ENCODE measurements at regions not wholly inside any gene's neighbourhood (a gene's known extent, or its start where the extent isn't known, plus 50 kb on each side); places are given as distances from the start of the nearest gene placed in this dataset.
A peak's percentile ranks its signal among the peaks of the same experiment; 100 is the strongest.
"Not testable (repeated sequence)": the region's sequence is repeated elsewhere in the genome, so short reads cannot be mapped to it uniquely, and the experiment has no call there.

DNA sequence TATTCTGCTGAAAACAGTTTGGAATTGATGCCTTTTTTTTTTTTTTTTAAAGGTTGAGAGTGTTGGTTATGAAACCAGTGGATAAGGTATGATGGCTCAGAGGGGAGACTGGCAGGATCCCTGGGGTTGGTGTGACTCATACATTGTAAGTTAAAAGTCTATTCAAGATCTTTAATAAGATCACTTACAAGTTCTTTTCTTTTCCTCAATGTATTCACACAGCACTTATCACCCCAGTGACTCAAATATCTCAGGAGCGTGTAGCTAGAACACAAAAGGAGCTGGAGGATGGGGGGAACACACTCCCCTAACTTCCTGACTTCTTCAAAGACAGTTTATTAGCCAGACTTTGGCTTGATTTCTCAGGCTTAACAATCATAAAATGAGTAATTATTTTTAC is 285.3 kb downstream of the SV2B start:
- Mint-ChIP-seq H3K27ac (no peak overlapping the region), H3K27me3 (peaks cover 35 to 43% of the 10 kb centered on the region in 2 donors), H3K36me3 (ENCODE audit: insufficient read depth) (no peaks in the 10 kb centered on the region), H3K9me3 (no peaks in the 10 kb centered on the region), H3K4me1 (ENCODE audit: low read depth in 2 of 2) (no peaks in the 10 kb centered on the region), H3K4me3 (no peak overlapping the region)
- ATAC-seq (replicated peaks) (no peak), DNase-seq (no peak)

DNA sequence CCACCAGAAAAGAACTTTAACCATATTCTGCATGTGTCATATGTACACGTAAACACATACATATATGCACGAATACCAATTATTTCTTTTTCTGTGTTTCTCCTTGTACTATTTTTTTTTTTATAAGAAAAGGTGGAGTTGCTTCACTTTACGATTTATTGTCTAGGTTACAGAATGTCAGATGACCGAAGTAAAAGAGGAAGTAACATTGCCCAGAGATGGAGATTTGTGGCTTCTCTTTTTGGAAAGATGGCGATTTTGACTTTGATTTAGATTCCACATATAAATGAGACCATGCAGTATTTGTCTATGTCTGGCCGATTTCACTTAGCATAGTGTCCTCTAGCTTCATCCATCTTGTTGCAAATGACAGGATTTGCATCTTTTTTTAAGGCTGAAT is 293.1 kb downstream of the SV2B start:
- H3K27ac Mint-ChIP-seq, result no peak overlapping the region
- peaks cover 33 to 35% of the 10 kb centered on the region in 2 donors for H3K27me3 Mint-ChIP-seq
- no peak overlapping the region for H3K4me3 Mint-ChIP-seq
- no peak for DNase-seq
- no peaks in the 10 kb centered on the region for H3K4me1 Mint-ChIP-seq (ENCODE audit: low read depth in 2 of 2)
- ATAC-seq (replicated peaks), result no peak
- no peaks in the 10 kb centered on the region for H3K9me3 Mint-ChIP-seq
- no peaks in the 10 kb centered on the region for H3K36me3 Mint-ChIP-seq (ENCODE audit: insufficient read depth)

DNA sequence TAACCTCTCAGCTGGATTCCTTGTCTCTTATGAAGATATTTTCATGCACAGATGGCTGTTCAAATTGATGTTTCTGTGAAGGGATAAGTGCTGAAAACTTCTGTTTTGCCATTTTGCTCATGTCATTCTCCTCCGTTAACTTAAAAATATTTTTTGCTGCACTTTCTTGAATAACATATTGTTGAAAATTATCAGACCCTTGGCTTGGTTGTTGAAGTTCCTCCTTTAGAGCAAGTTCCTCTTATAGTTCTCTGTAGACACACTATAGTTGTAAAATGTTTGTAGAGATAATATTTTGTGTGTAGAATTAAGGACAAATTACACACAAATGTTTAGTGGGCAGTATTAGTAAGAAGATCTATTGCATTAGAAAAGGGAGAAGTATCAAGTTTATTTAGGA is 300.4 kb downstream of the SV2B start:
- ATAC-seq (replicated peaks) (no peak), DNase-seq (no peak)
- Mint-ChIP-seq H3K9me3 (no peaks in the 10 kb centered on the region), H3K36me3 (ENCODE audit: insufficient read depth) (no peaks in the 10 kb centered on the region), H3K4me3 (no peak overlapping the region), H3K4me1 (ENCODE audit: low read depth in 2 of 2) (no peaks in the 10 kb centered on the region), H3K27ac (no peak overlapping the region), H3K27me3 (peaks cover 10 to 26% of the 10 kb centered on the region in 2 donors)

DNA sequence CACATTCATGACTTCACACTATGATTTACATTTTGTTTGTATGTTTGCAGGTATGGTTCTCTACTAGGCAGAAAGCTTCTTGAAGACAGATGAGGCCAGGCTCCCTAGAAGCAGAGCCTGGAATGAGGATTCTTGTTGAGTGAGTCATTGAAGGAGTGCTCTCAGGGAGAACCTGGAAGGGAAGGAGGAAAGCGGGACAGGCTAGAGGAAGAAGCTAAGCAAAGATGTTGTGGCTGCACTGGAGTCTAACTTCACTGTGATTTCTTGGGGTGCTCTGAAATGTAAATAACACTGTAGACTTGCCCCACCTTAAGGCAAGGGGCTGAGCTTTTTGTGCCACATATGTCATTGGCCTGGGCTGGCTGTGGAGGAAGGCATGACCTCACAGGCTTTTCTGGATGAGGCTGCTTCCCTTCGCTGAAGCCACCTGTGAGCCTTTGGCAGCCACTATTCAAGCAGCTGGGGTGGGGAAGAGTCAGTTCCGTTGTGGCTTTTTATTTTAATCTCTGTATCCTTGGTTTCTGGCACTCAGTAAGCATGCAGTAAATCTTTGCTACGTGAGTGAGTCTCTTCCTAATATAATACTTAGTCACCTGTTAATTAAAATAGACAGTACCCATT is 307.3 kb downstream of the SV2B start:
- peaks cover 8 to 9% of the 10 kb centered on the region in 2 donors for H3K27me3 Mint-ChIP-seq
- H3K36me3 Mint-ChIP-seq (ENCODE audit: insufficient read depth), result no peaks in the 10 kb centered on the region
- no peak overlapping the region for H3K27ac Mint-ChIP-seq
- ATAC-seq (replicated peaks) (peak; percentile 74), DNase-seq (peak in 1 of 3 experiments; percentile 3)
- no peak overlapping the region for H3K4me3 Mint-ChIP-seq
- peaks cover 9 to 10% of the 10 kb centered on the region in 2 donors for H3K4me1 Mint-ChIP-seq (ENCODE audit: low read depth in 2 of 2)
- no peaks in the 10 kb centered on the region for H3K9me3 Mint-ChIP-seq

DNA sequence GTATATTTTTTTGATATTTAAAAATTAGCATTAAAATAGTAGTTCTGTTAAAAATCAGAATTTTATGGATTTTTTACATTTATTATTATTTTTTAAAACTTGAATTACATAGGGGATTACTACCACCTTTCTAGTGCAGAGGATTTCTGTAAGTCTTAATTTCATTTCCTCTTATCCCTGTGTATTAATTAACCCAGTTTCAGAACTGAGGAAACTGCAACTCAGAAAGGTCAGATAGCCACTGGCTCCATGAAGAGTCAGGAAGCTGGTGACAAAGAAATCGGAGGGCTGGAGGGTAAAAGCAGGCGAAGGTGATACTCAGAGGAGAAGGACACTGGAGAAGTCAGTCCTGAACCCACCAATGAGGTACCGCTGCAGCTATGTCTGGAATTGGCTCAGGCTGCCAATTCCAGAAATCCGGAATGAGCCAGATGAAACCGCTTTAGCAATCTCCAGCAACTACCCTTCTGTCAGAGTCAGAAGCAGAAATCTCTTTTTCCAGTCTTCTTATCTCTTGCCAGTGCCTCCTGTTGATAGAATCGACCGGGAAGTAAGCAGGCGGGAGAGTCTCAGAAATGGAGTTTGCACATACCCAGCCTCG is 308.5 kb downstream of the SV2B start:
- H3K4me3 Mint-ChIP-seq, result no peak overlapping the region
- H3K27ac Mint-ChIP-seq, result no peak overlapping the region
- no peaks in the 10 kb centered on the region for H3K9me3 Mint-ChIP-seq
- no peak for ATAC-seq (replicated peaks)
- peaks cover 5 to 8% of the 10 kb centered on the region in 2 donors for H3K27me3 Mint-ChIP-seq
- DNase-seq, result no peak
- H3K36me3 Mint-ChIP-seq (ENCODE audit: insufficient read depth), result no peaks in the 10 kb centered on the region
- H3K4me1 Mint-ChIP-seq (ENCODE audit: low read depth in 2 of 2), result peaks cover 10 to 11% of the 10 kb centered on the region in 2 donors

DNA sequence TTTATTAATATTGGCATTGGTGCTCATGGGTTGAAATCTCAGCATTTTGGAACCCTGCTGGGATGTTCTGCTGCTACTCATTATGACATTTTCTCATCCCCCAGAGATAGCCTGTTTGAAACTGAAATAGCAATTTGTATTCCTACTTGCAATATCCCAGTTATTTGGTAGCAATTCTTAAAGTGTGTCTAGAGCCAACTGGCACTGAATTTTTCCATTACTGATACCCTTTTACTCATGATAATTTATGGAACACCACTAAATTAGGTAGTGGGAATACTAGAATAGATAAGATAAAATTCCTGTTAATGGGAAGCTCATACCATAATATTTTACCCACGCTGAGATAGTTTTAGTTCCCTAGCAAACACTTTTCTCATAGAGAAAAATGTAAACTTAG is 309.3 kb downstream of the SV2B start:
- DNase-seq, result no peak
- no peak for ATAC-seq (replicated peaks)
- Mint-ChIP-seq H3K27ac (no peak overlapping the region), H3K4me1 (ENCODE audit: low read depth in 2 of 2) (peaks cover 10 to 11% of the 10 kb centered on the region in 2 donors), H3K36me3 (ENCODE audit: insufficient read depth) (no peaks in the 10 kb centered on the region), H3K4me3 (no peak overlapping the region), H3K27me3 (peaks cover 5 to 8% of the 10 kb centered on the region in 2 donors), H3K9me3 (no peaks in the 10 kb centered on the region)

DNA sequence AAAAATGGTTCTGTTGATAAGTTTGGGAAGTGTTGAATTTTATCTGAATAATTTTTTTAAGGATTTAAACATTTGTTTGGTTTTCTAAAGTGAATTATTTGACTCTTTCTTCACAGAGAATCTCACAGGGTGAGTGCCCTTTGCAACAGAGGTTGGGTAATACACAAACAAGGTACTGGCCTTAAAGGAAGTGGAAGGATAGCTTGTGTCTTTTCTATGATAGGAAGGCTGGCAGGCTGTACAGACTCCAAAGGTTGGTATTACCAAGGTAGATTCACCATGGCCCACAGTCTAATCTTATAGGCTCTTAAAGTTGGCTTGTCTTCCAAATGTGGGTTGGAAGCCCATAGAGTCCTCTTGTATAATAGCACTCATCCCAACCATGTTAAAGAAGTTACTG is 311.5 kb downstream of the SV2B start:
- H3K9me3 Mint-ChIP-seq, result no peaks in the 10 kb centered on the region
- ATAC-seq (replicated peaks), result no peak
- H3K27ac Mint-ChIP-seq, result no peak overlapping the region
- peaks cover 5 to 8% of the 10 kb centered on the region in 2 donors for H3K27me3 Mint-ChIP-seq
- no peaks in the 10 kb centered on the region for H3K36me3 Mint-ChIP-seq (ENCODE audit: insufficient read depth)
- DNase-seq, result no peak
- H3K4me1 Mint-ChIP-seq (ENCODE audit: low read depth in 2 of 2), result peaks cover 10 to 11% of the 10 kb centered on the region in 2 donors
- no peak overlapping the region for H3K4me3 Mint-ChIP-seq

DNA sequence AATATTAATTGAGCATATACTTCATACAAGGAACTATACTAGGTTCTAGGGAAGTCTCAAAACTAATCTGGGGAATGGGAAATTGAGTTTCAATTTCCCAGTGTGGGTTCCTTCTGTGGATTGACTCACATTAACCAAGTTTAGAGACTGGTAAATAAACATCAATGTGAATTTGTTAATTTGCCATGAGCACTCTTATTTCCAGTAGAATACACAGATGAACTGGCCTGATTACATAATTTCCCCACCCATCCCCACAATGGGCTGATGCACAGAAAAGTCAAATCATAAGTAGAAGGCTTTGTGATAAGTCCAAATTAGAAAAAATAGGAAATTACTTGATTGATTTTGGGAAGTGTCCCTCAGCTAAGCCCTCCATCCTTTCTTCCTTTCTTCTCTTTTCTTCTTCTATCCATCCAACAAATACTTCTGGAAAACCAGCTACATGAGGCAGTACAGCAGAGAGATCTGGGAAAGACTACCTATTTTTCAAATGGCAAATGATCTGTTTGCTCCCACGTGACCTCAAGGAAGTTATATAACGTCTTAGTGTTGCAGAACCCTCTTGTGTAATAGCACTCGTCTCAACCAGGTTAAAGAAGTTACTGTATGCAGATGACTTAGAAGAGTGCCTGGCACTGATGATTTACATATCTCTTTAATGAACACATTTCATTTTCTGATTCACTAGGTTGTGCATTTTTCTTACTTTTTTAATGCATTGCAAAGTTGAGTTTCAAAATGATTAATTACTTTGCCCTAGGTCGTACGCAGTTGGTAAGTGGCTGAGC is 312.3 kb downstream of the SV2B start:
- Mint-ChIP-seq H3K27me3 (peaks cover under 1 to 8% of the 10 kb centered on the region in 2 donors), H3K4me3 (no peak overlapping the region), H3K9me3 (no peaks in the 10 kb centered on the region), H3K36me3 (ENCODE audit: insufficient read depth) (no peaks in the 10 kb centered on the region), H3K4me1 (ENCODE audit: low read depth in 2 of 2) (peaks cover 7 to 8% of the 10 kb centered on the region in 2 donors), H3K27ac (no peak overlapping the region)
- DNase-seq (no peak), ATAC-seq (replicated peaks) (no peak)

DNA sequence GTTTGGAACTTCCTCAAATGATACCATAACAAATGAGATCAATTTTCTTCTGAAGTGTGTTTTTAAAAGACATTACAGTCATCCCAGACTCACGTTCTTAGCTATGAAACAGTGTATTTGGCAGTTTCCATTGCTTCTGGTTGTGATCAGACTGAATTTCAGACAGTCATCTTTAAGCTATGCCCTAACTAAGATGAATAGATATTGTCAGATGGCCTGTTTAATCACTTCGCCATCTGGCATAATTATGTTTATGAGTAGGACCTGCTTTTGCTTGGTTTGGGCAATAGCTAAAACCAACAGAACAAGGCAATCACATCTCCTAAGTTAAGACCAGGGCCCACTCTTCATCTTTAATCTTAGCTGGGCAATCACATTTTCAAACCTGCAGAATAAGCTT is 313.1 kb downstream of the SV2B start:
- H3K27me3 Mint-ChIP-seq, result peaks cover 0 to 8% of the 10 kb centered on the region in 2 donors
- H3K4me3 Mint-ChIP-seq, result no peak overlapping the region
- no peak overlapping the region for H3K27ac Mint-ChIP-seq
- no peak for DNase-seq
- no peak for ATAC-seq (replicated peaks)
- H3K36me3 Mint-ChIP-seq (ENCODE audit: insufficient read depth), result no peaks in the 10 kb centered on the region
- H3K9me3 Mint-ChIP-seq, result no peaks in the 10 kb centered on the region
- peaks cover 0 to 4% of the 10 kb centered on the region in 2 donors for H3K4me1 Mint-ChIP-seq (ENCODE audit: low read depth in 2 of 2)

DNA sequence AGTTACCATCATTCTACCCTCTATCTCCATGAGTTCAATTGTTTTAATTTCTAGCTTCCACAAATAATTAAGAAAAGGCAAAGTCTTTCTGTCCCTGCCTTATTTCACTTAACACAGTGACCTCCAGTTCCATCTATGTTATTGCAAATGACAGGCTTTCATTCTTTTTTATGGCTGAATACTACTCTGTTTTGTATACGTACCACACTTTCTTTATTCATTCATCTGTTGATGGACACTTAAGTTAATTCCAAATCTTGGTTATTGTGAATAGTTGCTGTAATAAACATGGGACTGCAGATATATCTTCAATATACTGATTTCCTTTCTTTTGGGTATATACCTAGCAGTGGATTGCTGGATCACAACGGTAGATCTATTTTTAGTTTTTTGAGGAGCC is 314.1 kb downstream of the SV2B start:
- H3K27me3 Mint-ChIP-seq, result peaks cover 0 to 10% of the 10 kb centered on the region in 2 donors
- H3K4me1 Mint-ChIP-seq (ENCODE audit: low read depth in 2 of 2), result peaks cover 0 to 4% of the 10 kb centered on the region in 2 donors
- no peak overlapping the region for H3K4me3 Mint-ChIP-seq
- no peaks in the 10 kb centered on the region for H3K9me3 Mint-ChIP-seq
- no peak for DNase-seq
- no peaks in the 10 kb centered on the region for H3K36me3 Mint-ChIP-seq (ENCODE audit: insufficient read depth)
- H3K27ac Mint-ChIP-seq, result no peak overlapping the region
- no peak for ATAC-seq (replicated peaks)

DNA sequence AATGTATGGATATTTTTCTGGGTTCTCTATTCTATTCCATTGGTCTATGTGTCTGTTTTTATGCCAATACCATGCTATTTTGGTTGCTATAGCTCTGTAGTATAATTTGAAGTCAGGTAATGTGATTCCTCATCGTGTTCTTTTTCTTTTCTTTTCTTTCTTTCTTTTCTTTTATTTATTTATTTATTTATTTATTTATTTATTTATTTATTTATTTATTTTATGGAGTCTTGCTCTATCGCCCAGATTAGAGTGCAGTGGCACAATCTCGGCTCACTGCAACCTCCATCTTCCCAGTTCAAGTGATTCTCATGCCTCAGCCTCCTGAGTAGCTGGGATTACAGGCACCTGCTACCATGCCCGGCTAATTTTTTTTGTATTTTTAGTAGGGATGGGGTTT is 315.2 kb downstream of the SV2B start:
- H3K9me3 Mint-ChIP-seq; H3K4me1 Mint-ChIP-seq (ENCODE audit: low read depth in 2 of 2): not testable (repeated sequence)
- H3K27ac Mint-ChIP-seq, result peak overlapping the region in 1 of 2 donors; percentile 12

DNA sequence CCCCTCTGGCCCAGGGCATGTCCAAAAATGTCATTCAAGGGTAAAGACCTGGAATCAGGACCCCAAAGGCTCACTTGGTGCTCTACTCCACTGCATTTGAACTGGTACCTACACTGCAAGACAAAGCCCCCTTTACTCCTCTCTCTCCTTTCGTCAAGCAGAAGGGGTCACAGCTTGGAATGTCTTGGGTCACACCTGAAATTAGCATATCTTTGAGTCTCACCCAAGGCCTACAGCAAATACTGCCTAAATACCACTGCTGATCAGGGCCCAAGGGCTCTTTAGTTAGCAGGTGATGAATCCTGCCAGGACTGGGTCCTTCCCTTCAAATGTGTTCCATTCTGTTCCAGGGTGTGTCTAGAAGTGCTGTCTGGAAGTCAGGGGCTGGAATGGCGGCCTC is 320.6 kb downstream of the SV2B start:
- no peak for DNase-seq
- Mint-ChIP-seq H3K36me3 (ENCODE audit: insufficient read depth) (no peaks in the 10 kb centered on the region), H3K27ac (peak overlapping the region in 1 of 2 donors; percentile 54), H3K4me1 (ENCODE audit: low read depth in 2 of 2) (peaks cover 24 to 39% of the 10 kb centered on the region in 2 donors), H3K4me3 (no peak overlapping the region), H3K27me3 (peaks cover 5 to 20% of the 10 kb centered on the region in 2 donors), H3K9me3 (no peaks in the 10 kb centered on the region)
- no peak for ATAC-seq (replicated peaks)

More for the DNA sequence above, 315.2 kb downstream of the SV2B start:
- DNase-seq; H3K36me3 Mint-ChIP-seq (ENCODE audit: insufficient read depth); ATAC-seq (replicated peaks); H3K4me3 Mint-ChIP-seq: not testable (repeated sequence)
- H3K27me3 Mint-ChIP-seq, result peaks cover 5 to 14% of the 10 kb centered on the region in 2 donors

DNA sequence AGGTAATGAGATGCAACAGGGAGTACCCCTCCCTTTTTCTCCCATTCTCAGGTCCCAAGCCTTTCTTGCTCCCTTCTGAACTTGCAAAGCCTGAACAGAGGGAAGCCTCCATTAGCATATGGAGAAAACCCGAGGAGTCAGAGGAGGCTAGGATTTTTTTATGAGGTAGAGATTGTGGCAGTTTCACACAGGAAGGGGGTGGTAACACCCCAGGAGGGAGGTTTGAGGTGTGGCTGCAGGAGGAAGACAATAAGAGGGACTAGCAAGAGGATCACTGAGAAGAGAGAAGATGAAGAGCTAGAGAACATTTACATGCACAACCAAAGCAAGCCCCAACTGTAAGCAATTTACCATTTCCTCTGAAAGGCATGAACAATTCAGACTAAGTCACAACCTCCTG is 322.7 kb downstream of the SV2B start:
- ATAC-seq (replicated peaks), result peak; percentile 73

More for the DNA sequence above, 322.7 kb downstream of the SV2B start:
- Mint-ChIP-seq H3K27me3 (peaks cover 5 to 20% of the 10 kb centered on the region in 2 donors), H3K36me3 (ENCODE audit: insufficient read depth) (no peaks in the 10 kb centered on the region), H3K4me1 (ENCODE audit: low read depth in 2 of 2) (peaks cover 26 to 44% of the 10 kb centered on the region in 2 donors), H3K27ac (peak overlapping the region in 1 of 2 donors; percentile 62), H3K4me3 (peak overlapping the region; percentile 15 to 59), H3K9me3 (no peaks in the 10 kb centered on the region)
- DNase-seq, result peak in 2 of 3 experiments; percentile 3 to 17

All from effector memory CD8-positive, alpha-beta T cell (primary cell).